Adrenal gland (tissue), 5 donors: ENCODE measurements at regions not wholly inside any gene's neighbourhood (a gene's known extent, or its start where the extent isn't known, plus 50 kb on each side); places are given as distances from the start of the nearest gene placed in this dataset.

Source experiments
- CTCF ChIP-seq, 6 experiments: fragments of 450-650 bp in 4 of 6; fragments of 200-600 bp in 2 of 6; sonication (generic) in 1 of 6; IDR thresholded peaks; 1 replicate in 5 of 6; 2 replicates in 1 of 6; pipeline versions ENCODE4 v1.5.1 to v1.8.0; 2016 to 2021; ENCODE audit warnings: antibody characterized with exemption in 6 of 6, mild to moderate bottlenecking in 2 of 6, moderate library complexity in 1 of 6
- POLR2A ChIP-seq, 2 donors: fragments of 450-650 bp; IDR thresholded peaks; one replicate each; pipeline ENCODE4 v1.6.1; 2017; ENCODE audit warnings: antibody characterized with exemption in 2 of 2, mild to moderate bottlenecking in 2 of 2, moderate library complexity in 1 of 2
- donor health status: DM: no; HTN: no; CAD: no.

GRCh38 chr4:122229857-122230256 is 77.7 kb downstream of the BLTP1 start:
- TF ChIP-seq POLR2A (IDR thresholded peaks at IDR 0.05) (no peak), CTCF (IDR thresholded peaks at IDR 0.05) (no peak)
